GM12872 (cell line): ENCODE measurements at regions not wholly inside any gene's neighbourhood (a gene's known extent, or its start where the extent isn't known, plus 50 kb on each side); places are given as distances from the start of the nearest gene placed in this dataset.

Experiments used
- TF ChIP-seq, protein P1 (sequence below): IDR thresholded peaks from 3 replicates; pipeline ENCODE4 v1.5.1; 2011; ENCODE audit warnings: low read depth, mild to moderate bottlenecking, low read length, moderate library complexity; ENCODE audit not compliant: insufficient read depth

DNA sequence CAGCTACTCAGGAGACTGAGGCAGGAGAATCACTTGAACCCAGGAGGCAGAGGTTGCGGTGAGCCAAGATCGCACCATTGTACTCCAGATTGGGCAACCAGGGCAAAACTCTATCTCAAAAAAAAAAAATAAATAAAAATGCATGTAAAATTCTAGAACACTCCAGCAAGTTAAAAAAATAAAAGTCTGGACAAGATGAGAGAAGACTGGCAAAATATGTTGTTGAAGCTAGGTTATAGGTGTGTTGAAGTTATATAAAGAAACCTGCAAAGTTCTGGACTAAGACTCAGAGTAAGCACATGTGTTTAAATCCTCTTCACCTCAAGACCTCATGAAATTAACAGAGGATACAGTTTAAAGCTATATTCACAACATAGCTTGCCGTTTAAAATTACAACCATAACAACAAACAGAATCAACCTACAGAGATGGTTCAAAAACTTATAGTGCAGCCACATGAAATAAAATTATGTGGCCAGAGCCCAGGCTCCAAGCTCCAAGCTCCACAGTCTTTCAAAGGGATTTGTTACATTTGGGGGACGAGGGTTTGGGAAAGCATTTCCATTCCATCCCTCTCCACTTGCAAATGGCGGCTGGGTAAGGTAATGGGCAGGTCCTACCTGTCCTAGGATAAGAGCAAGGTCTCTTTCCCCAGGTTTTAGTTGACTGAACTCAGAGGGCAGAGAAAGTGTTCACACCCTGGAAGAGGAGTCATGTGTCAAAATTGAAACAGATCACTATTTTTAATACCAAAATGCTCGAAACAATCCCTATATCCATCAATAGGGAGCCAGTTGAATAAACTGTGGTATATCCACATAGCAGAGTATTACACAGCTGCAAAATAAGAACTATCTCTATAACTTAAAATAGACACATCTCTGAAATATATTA is 59.9 kb upstream of the MYCN start:
- TF ChIP-seq, protein P1, sequence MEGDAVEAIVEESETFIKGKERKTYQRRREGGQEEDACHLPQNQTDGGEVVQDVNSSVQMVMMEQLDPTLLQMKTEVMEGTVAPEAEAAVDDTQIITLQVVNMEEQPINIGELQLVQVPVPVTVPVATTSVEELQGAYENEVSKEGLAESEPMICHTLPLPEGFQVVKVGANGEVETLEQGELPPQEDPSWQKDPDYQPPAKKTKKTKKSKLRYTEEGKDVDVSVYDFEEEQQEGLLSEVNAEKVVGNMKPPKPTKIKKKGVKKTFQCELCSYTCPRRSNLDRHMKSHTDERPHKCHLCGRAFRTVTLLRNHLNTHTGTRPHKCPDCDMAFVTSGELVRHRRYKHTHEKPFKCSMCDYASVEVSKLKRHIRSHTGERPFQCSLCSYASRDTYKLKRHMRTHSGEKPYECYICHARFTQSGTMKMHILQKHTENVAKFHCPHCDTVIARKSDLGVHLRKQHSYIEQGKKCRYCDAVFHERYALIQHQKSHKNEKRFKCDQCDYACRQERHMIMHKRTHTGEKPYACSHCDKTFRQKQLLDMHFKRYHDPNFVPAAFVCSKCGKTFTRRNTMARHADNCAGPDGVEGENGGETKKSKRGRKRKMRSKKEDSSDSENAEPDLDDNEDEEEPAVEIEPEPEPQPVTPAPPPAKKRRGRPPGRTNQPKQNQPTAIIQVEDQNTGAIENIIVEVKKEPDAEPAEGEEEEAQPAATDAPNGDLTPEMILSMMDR = no peak

DNA sequence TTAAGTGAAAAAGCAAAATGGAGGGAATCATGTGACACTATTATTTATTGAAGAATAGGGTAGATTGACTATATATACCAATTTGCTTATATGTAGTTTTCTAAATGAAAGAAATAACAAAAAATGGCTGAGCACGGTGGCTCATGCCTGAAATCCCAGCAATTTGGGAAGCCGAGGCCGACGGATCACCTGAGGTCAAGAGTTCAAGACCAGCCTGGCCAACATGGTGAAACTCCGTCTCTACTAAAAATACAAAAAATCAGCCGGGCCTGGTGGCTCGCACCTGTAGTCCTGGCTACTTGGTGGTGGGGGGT is 59.3 kb upstream of the MYCN start:
- TF ChIP-seq, protein P1 = no peak

DNA sequence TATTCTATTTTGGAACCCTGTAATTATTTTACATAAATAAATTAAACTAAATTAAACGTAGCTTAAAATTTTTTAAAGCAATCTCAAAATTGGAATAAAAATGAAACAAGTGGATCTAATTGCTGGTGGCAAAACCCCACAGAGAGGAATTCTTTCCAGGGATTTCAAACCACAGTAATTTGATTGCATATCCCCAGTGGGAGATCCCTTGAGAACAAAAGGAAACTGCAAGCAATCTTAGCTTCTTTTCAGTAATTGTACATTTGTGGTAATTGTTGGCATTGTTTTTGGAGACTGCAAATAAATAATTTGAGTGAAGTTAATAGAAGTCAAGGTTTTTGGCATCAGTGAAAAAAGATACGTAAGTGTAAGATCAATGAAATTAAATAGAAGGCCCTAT is 58.7 kb upstream of the MYCN start:
- TF ChIP-seq, protein P1 = no peak

DNA sequence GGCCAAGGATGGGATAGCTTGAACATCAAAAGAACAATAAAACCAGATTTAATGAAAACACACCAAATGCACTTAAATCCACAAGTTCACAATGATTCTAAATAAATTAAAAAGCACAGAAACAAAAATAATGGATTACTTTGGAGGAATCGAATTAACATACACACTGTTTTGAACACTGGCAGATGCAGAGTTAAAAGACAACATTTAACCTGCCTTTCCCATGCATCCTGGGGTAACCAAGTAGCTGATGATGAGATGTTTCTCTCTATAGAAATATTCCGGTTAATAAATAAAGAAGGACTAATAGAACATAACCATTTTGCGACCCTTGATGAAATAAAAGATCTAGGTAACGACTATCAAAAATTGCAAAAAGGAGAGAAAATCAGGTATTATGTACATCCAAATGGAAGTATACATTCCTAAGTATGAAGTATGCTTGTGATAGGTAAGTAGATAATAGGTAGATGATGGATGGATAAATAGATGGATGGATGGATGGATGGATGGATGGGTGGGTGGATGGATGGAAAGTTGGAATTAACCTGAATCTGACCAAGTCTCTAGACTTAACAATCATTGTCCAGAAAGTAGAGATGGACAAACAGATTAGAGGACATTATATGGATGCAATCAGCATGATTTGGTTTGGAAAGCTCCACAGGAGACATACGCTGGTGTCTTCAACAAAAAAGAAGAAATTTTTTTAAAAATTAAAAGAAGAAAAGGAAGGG is 57.4 kb upstream of the MYCN start:
- TF ChIP-seq, protein P1 = no peak

DNA sequence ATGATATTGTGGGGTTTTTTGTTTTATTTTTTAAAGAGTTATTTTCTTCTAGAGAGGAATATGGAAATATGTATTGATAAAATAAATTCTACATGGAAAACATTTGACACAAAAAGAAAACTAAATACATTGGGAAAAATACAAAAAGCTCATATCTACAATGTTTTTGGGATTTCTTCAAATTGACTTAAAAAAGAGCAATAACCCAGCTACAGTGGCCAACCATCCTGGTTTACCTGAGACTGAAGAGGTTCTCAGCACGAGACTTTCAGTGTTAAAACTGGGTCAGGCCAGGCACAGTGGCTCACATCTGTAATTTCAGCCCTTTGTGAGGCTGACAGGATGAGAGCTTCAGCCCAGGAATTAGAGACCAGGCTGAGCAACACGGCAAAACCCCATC is 56.7 kb upstream of the MYCN start:
- TF ChIP-seq, protein P1 = no peak

DNA sequence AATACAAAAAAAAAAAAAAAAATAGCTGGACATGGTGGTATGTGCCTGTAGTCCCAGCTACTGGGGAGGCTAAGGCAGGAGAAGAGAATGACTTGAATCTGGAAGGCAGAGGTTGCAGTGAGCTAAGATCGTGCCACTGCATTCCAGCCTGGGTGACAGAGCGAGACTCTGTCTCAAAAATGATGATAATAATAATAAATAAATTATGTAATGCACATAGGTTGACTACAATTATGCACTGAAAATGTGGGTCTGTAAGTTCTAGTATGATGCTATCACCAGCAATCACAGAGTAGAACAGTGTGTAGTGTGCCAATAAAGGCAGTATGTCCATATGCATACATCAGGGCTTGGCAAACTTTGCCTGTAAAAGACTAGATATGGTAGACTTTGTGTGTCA is 55.6 kb upstream of the MYCN start:
- TF ChIP-seq, protein P1 = no peak

DNA sequence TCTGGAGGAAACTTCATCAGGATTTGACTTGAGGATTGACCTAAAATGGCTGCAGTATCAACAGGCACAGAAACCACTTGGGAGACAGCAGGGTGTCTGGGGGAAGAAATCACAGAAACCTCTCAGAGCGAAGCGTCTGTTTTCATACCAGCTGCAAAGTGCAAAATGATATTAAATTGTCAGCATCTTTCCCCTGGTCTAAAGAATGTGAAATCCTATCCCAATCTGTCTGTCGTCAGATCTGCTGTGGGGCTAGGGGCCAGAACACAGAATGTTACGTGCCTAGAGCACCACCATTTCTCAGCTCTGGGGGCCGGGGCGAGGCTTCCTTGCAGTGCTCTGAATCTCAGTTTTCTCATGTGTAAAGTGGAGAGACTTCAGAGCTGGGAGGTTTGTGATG is 54.1 kb upstream of the MYCN start:
- TF ChIP-seq, protein P1 = no peak
